Fibroblast of lung (primary cell): ENCODE measurements at regions not wholly inside any gene's neighbourhood (a gene's known extent, or its start where the extent isn't known, plus 50 kb on each side); places are given as distances from the start of the nearest gene placed in this dataset.

Source experiments
- EZH2 ChIP-seq: IDR thresholded peaks from 2 replicates; pipeline ENCODE4 v1.5.1; 2012; ENCODE audit warnings: low read length, control low read depth, mild to moderate bottlenecking; ENCODE audit errors: missing control alignments
- TF ChIP-seq, protein P1 (sequence below), 2 donors: IDR thresholded peaks in 1 of 2; conservative IDR thresholded peaks in 1 of 2; 1 replicate in 1 of 2; 2 replicates in 1 of 2; pipeline ENCODE4 v1.5.1; 2011 to 2012; ENCODE audit warnings: low read length in 2 of 2, control low read depth in 1 of 2, inconsistent platforms in 1 of 2, low read depth in 1 of 2, mild to moderate bottlenecking in 1 of 2

DNA sequence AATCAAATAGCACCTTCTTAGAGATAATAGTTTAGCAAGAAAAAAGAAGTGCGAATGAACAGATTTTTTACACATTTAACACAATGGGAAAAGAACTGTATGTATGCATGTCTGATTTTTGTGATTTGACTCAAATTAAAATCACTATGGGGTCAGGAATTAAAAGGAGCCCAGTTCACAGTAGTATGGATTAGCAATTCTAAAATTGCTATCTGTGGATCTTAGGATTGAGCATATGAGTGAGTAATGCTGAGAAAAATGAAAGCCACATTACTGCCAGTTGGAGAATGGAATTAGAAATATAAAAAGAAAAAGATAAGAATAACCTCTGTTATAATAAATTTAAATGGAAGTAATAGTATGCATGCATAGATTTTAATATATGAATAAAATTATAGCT, 386.8 kb upstream of the PLSCR5 start:
- TF ChIP-seq, protein P1, sequence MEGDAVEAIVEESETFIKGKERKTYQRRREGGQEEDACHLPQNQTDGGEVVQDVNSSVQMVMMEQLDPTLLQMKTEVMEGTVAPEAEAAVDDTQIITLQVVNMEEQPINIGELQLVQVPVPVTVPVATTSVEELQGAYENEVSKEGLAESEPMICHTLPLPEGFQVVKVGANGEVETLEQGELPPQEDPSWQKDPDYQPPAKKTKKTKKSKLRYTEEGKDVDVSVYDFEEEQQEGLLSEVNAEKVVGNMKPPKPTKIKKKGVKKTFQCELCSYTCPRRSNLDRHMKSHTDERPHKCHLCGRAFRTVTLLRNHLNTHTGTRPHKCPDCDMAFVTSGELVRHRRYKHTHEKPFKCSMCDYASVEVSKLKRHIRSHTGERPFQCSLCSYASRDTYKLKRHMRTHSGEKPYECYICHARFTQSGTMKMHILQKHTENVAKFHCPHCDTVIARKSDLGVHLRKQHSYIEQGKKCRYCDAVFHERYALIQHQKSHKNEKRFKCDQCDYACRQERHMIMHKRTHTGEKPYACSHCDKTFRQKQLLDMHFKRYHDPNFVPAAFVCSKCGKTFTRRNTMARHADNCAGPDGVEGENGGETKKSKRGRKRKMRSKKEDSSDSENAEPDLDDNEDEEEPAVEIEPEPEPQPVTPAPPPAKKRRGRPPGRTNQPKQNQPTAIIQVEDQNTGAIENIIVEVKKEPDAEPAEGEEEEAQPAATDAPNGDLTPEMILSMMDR (conservative IDR thresholded peaks at IDR 0.05 in 1 of 2, IDR thresholded peaks at IDR 0.05 in 1 of 2; ENCODE audit: low read depth in 1 of 2, low read length in 2 of 2): no peak
- no peak for TF ChIP-seq EZH2
